H9 (cell line): ENCODE measurements at regions not wholly inside any gene's neighbourhood (a gene's known extent, or its start where the extent isn't known, plus 50 kb on each side); places are given as distances from the start of the nearest gene placed in this dataset.

Experiments
- DNase-seq: peaks from one replicate; pipeline ENCODE4 v3.0.0-alpha.2; 2017
- H2AFZ ChIP-seq: one replicate; pipeline ENCODE4 v1.6.1; 2013; ENCODE audit warnings: mild to moderate bottlenecking, low read length, control low read depth, moderate library complexity
- H2AK5ac ChIP-seq: 2 replicates; pipeline ENCODE4 v1.6.1; 2013; ENCODE audit warnings: low read length, control low read depth, mixed read lengths; ENCODE audit not compliant: insufficient read length
- H2BK120ac ChIP-seq: one replicate; pipeline ENCODE4 v1.6.1; 2013; ENCODE audit warnings: low read depth, mild to moderate bottlenecking, low read length, control low read depth, inconsistent platforms; ENCODE audit not compliant: poor library complexity, severe bottlenecking
- H2BK12ac ChIP-seq: 2 replicates; pipeline ENCODE4 v1.6.1; 2013; ENCODE audit warnings: low read length, control low read depth, mixed read lengths, low read depth; ENCODE audit not compliant: insufficient read length
- H2BK15ac ChIP-seq: 2 replicates; pipeline ENCODE4 v1.6.1; 2013; ENCODE audit warnings: low read depth, low read length, control low read depth
- H2BK20ac ChIP-seq: one replicate; pipeline ENCODE4 v1.6.1; 2013; ENCODE audit warnings: low read depth, mild to moderate bottlenecking, low read length, control low read depth, inconsistent platforms; ENCODE audit not compliant: poor library complexity, severe bottlenecking
- H2BK5ac ChIP-seq: 2 replicates; pipeline ENCODE4 v1.6.1; 2013; ENCODE audit warnings: low read length, control low read depth, mixed read lengths; ENCODE audit not compliant: insufficient read length
- H3K14ac ChIP-seq: 2 replicates; pipeline ENCODE4 v1.6.1; 2013; ENCODE audit warnings: low read length, control low read depth; ENCODE audit not compliant: insufficient read depth
- H3K18ac ChIP-seq: 2 replicates; pipeline ENCODE4 v1.6.1; 2013; ENCODE audit warnings: low read depth, mild to moderate bottlenecking, mixed read lengths, low read length, control low read depth; ENCODE audit not compliant: insufficient read length
- H3K23ac ChIP-seq: 2 replicates; pipeline ENCODE4 v1.6.1; 2013; ENCODE audit warnings: low read length, control low read depth, mixed read lengths, low read depth; ENCODE audit not compliant: insufficient read length
- H3K23me2 ChIP-seq: 2 replicates; pipeline ENCODE4 v1.6.1; 2013; ENCODE audit warnings: low read depth, mild to moderate bottlenecking, mixed read lengths, low read length, control low read depth; ENCODE audit not compliant: insufficient read length, poor library complexity, severe bottlenecking
- H3K27ac ChIP-seq: 2 replicates; pipeline ENCODE4 v1.5.1; 2013; ENCODE audit warnings: low read length, control low read depth, mixed read lengths, low read depth; ENCODE audit not compliant: insufficient read length
- H3K27me3 ChIP-seq: 2 replicates; pipeline ENCODE4 v1.6.1; 2013; ENCODE audit warnings: low read length, control low read depth, inconsistent platforms; ENCODE audit not compliant: insufficient read depth
- H3K4ac ChIP-seq: 2 replicates; pipeline ENCODE4 v1.6.1; 2013; ENCODE audit warnings: low read depth, mild to moderate bottlenecking, control low read depth, inconsistent platforms, low read length, moderate library complexity
- H3K4me1 ChIP-seq: 2 replicates; pipeline ENCODE4 v1.6.1; 2013; ENCODE audit warnings: low read length, control low read depth, inconsistent platforms; ENCODE audit not compliant: insufficient read depth
- H3K4me2 ChIP-seq: 2 replicates; pipeline ENCODE4 v1.6.1; 2013; ENCODE audit warnings: low read length, control low read depth, mixed read lengths; ENCODE audit not compliant: insufficient read length, insufficient read depth
- H3K56ac ChIP-seq: 2 replicates; pipeline ENCODE4 v1.6.1; 2013; ENCODE audit warnings: low read depth, mild to moderate bottlenecking, mixed read lengths, low read length, control low read depth; ENCODE audit not compliant: insufficient read length
- H3K79me1 ChIP-seq: 2 replicates; pipeline ENCODE4 v1.6.1; 2013; ENCODE audit warnings: low read depth, mild to moderate bottlenecking, moderate library complexity, low read length, control low read depth, inconsistent platforms; ENCODE audit not compliant: insufficient read depth, poor library complexity, severe bottlenecking
- H3K79me2 ChIP-seq: 2 replicates; pipeline ENCODE4 v1.6.1; 2013; ENCODE audit warnings: low read length, control low read depth, inconsistent platforms; ENCODE audit not compliant: insufficient read depth
- H3K9ac ChIP-seq: 2 replicates; pipeline ENCODE4 v1.6.1; 2013; ENCODE audit warnings: low read length, control low read depth, mixed read lengths; ENCODE audit not compliant: insufficient read length; ENCODE audit errors: extremely low read depth
- H3K9me3 ChIP-seq: one replicate; pipeline ENCODE4 v1.6.1; 2013; ENCODE audit warnings: low read depth, low read length, inconsistent platforms; ENCODE audit not compliant: control insufficient read depth
- H3T11ph ChIP-seq: one replicate; pipeline ENCODE4 v1.6.1; 2013; ENCODE audit warnings: mild to moderate bottlenecking, low read length, control low read depth, inconsistent platforms
- H4K20me1 ChIP-seq: one replicate; pipeline ENCODE4 v1.6.1; 2013; ENCODE audit not compliant: control insufficient read depth, insufficient read length, insufficient read depth
- H4K5ac ChIP-seq: 2 replicates; pipeline ENCODE4 v1.6.1; 2013; ENCODE audit warnings: low read depth, mild to moderate bottlenecking, mixed read lengths, low read length, control low read depth; ENCODE audit not compliant: insufficient read length
- H4K8ac ChIP-seq: replicated peaks from 2 replicates; pipeline ENCODE4 v1.6.1; 2013; ENCODE audit warnings: low read length, control low read depth, mixed read lengths, low read depth; ENCODE audit not compliant: insufficient read length
- H4K91ac ChIP-seq: 2 replicates; pipeline ENCODE4 v1.6.1; 2013; ENCODE audit warnings: low read depth, mild to moderate bottlenecking, moderate library complexity, mixed read lengths, low read length, control low read depth; ENCODE audit not compliant: insufficient read length
- H3K27ac Mint-ChIP-seq, 3 experiments: 2 replicates in 2 of 3; 3 replicates in 1 of 3; pipeline ENCODE4 v1.8.0; 2020 to 2021; ENCODE audit warnings: mixed read lengths in 3 of 3, mild to moderate bottlenecking in 1 of 3, moderate library complexity in 1 of 3
- H3K27me3 Mint-ChIP-seq: 2 replicates; pipeline ENCODE4 v1.8.0; 2021; ENCODE audit warnings: low read depth, mild to moderate bottlenecking, moderate library complexity, mixed read lengths
- H3K36me3 Mint-ChIP-seq, 3 experiments: 2 replicates in 2 of 3; 3 replicates in 1 of 3; pipeline ENCODE4 v1.8.0; 2020 to 2021; ENCODE audit warnings: low read depth in 3 of 3, mixed read lengths in 3 of 3; ENCODE audit not compliant: insufficient read depth in 1 of 3
- H3K4me1 Mint-ChIP-seq, 2 experiments: 2 replicates each; pipeline ENCODE4 v1.8.0; 2020; ENCODE audit warnings: mixed read lengths in 2 of 2
- H3K4me3 Mint-ChIP-seq, 2 experiments: 2 replicates in 1 of 2; 3 replicates in 1 of 2; pipeline ENCODE4 v1.8.0; 2020 to 2021; ENCODE audit warnings: mild to moderate bottlenecking in 2 of 2, mixed read lengths in 2 of 2, moderate library complexity in 1 of 2
- H3K9me3 Mint-ChIP-seq, 2 experiments: 2 replicates in 1 of 2; 3 replicates in 1 of 2; pipeline ENCODE4 v1.8.0; 2020; ENCODE audit warnings: mild to moderate bottlenecking in 2 of 2, mixed read lengths in 2 of 2, moderate library complexity in 1 of 2
- CTCF ChIP-seq: fragments of 200-600 bp; sonication (generic); conservative IDR thresholded peaks from 3 replicates; pipeline ENCODE4 v1.8.0; 2021; ENCODE audit warnings: antibody characterized with exemption, mild to moderate bottlenecking
- WGBS: extraction: QIAGEN DNeasy Blood & Tissue Kit; methylation state at CpG from one replicate; pipeline ENCODE4 v1.1.7; 2013; ENCODE audit warnings: missing lambda C conversion rate, low lambda C conversion rate, mixed read lengths; ENCODE audit not compliant: insufficient read length; ENCODE audit errors: extremely low coverage; 5-methylcytosine and 5-hydroxymethylcytosine counted together

- H3K4me1 ChIP-seq = no peaks in the 10 kb centered on the region
- H4K91ac ChIP-seq = no peak overlapping the region
- no peak overlapping the region for H4K8ac ChIP-seq
- H2BK5ac ChIP-seq = no peak overlapping the region
- no peaks in the 10 kb centered on the region for H3K9me3 ChIP-seq
- no peak overlapping the region for H2BK15ac ChIP-seq
- H3K27me3 ChIP-seq = no peaks in the 10 kb centered on the region
- H3K27ac ChIP-seq = no peak overlapping the region
- H3K27me3 Mint-ChIP-seq = peaks cover 1% of the 10 kb centered on the region; the same call in 1 of the 2 replicates
- H2BK20ac ChIP-seq = no peak overlapping the region
- no peak overlapping the region for H3K18ac ChIP-seq
- H3K36me3 Mint-ChIP-seq = peaks cover 17 to 27% (median 25%) of the 10 kb centered on the region in 3 experiments
- no peak overlapping the region for H2AFZ ChIP-seq
- no peak overlapping the region for H4K5ac ChIP-seq
- H3K56ac ChIP-seq = no peak overlapping the region
- no peak overlapping the region for H3K9ac ChIP-seq
- H3K79me2 ChIP-seq = no peaks in the 10 kb centered on the region
- WGBS = no CpG with 5 or more reads among the region's 2 CpGs
- H3K4ac ChIP-seq = no peak overlapping the region
- no peak overlapping the region for H3K4me2 ChIP-seq
- no peaks in the 10 kb centered on the region for H3K79me1 ChIP-seq
- no peak overlapping the region for H3K27ac Mint-ChIP-seq
- no peak overlapping the region for H2AK5ac ChIP-seq
- no peak overlapping the region for H3K23ac ChIP-seq
- H3K14ac ChIP-seq = no peak overlapping the region
- H2BK12ac ChIP-seq = no peak overlapping the region
- no peak overlapping the region for H2BK120ac ChIP-seq
- H3K4me1 Mint-ChIP-seq = no peaks in the 10 kb centered on the region
- no peak for TF ChIP-seq CTCF
- H4K20me1 ChIP-seq = no peaks in the 10 kb centered on the region
- H3K4me3 Mint-ChIP-seq = no peak overlapping the region
- no peaks in the 10 kb centered on the region for H3K23me2 ChIP-seq
- no peak for DNase-seq
- H3T11ph ChIP-seq = no peak overlapping the region
- H3K9me3 Mint-ChIP-seq = peaks cover 26 to 33% of the 10 kb centered on the region in 2 experiments
These were observed 402.4 kb downstream of the EFNB2 start for GRCh38 chr13:106133025-106133424.
